KG1 (cell line): ENCODE measurements at regions not wholly inside any gene's neighbourhood (a gene's known extent, or its start where the extent isn't known, plus 50 kb on each side); places are given as distances from the start of the nearest gene placed in this dataset.

ENCODE experiments used
- DNase-seq: peaks from one replicate; lab custom pipeline; 2025; lab: John Stamatoyannopoulos, UW

DNA sequence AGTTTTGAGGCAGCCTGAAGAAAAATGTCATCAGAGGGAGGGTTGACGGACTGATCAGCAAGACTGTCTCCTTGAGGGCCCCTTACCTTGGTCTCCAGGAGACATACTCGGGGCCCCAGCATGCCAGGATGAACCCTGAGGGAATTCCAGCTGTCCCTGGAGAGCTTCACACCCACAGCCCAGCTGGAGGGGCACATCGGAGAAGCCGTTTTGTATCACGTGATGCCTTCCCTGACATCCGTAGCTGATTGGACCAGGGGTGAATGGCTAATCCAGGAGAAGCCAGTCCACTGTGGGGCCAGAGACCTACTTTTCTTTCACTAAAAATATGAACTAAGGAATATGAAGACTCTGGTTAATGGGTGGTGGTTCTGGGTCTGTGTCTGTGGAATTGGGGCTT lies 86.0 kb upstream of the TP53I11 start:
- DNase-seq, result no peak

DNA sequence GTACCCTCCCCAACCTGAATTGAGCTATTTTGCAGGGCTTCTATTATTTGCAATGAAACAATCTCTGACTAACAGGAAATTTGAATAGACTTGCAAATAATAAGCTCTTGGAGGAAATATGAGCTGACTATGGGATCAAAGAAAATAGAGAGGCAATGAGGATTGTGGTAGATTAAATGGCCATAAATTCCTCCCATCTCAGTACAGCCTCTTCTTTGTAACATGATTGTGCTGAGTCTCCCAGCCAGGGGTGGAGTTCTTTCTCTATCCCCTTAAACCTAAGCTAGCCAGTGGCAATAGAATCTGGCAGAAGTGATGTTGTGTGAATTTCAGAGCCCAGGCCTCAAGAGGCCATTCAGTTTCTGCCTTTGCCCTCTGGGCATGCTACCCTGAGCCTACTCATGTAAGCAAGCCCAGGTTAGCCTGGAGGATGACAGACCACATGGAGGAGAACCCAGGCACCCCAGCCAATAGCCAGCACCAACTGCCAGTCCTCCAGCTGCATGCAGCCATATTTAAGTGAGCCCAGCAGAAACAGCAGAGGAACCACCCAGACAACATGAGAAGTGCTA lies 86.8 kb upstream of the TP53I11 start:
- no peak for DNase-seq

DNA sequence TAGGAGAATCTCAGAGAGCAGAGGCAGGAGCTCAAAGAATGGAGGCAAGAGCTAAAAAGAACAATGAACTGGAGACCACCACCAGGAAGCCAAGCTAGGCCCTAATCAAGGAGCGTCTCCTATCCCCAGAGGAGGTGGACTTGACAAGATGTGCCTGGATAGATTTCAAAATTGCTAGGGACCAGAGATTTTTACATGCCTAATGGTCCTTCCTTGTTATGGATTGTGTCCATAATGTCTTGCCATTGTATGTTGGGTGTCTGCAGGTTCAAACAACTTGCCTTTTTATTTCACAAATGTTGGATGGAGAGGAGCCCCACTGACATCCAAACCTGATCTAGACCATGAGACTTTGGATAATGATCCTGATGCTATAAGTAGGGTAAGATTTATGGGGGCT lies 88.2 kb upstream of the TP53I11 start:
- DNase-seq, result no peak

DNA sequence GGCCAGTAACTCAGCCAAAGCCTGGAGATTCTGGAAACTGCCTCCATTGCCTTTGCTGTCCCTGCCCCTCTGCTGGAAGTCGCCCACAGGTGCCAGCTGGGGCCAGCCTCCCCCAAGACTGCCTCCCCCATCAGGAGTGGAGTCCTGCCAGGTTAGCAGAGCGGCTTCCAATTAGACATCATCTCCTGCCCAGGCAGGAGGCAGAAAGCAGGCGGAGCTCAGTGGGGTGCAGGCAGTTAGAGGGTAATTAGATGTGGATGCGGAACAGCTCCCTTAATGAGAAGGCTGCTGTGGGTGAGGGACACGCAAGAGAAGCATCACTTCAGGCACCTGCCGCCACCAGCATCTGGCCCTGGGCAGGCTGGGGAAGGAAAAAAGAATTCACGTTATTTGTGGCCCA lies 90.9 kb upstream of the TP53I11 start:
- DNase-seq, result no peak

DNA sequence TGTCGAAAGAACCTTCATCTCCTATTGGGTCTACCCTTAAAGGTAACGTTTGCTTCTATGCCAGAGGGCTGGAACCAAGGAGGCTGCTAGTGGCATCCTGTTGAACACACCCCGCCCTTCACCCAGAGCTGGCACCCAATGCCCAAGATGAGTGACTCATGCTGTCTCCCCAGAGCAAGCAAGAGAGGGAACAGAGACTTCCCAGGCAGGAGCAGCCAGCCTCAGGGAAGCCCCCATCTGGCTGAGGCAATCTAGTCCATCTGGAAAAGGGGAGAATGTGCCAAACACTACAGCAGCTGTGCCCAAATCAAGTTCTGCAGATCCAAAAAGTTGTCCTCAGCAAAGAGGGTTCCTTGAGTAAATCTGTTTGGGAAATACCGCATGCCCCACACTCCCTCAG lies 91.9 kb upstream of the TP53I11 start:
- DNase-seq, result no peak

DNA sequence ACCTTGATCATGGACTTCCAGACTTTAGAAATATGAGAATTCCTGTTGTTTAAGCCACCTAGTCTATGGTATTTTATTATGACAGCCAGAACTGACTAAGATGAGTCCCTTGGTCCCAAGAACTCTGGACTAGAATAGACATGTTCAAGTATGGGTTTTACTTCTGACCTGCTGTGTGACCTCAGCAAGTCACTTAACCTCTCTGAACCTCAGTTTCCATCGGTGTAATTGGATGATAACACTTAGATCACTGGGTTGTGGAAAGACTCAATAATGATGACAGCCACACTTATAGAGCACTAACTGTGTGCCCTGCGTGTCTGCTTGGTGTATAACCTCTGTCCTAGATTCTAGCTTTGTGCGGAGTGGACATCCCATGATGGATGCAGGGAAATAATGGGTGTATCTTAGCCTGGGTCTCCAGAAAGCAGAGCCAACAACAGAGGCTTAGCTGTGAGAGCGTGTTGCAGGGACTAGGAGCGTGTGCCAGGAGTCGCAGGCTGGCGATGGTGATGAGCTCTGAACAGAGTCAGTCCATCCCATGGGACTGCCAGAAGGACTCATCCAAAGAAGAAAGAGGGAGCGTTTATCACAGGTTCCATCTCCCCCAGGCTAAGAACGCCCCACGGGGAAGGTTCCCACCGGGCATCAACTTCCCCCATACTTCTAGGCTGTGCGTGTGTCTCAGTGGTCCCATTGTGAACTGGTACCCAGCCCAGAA lies 93.2 kb upstream of the TP53I11 start:
- no peak for DNase-seq

DNA sequence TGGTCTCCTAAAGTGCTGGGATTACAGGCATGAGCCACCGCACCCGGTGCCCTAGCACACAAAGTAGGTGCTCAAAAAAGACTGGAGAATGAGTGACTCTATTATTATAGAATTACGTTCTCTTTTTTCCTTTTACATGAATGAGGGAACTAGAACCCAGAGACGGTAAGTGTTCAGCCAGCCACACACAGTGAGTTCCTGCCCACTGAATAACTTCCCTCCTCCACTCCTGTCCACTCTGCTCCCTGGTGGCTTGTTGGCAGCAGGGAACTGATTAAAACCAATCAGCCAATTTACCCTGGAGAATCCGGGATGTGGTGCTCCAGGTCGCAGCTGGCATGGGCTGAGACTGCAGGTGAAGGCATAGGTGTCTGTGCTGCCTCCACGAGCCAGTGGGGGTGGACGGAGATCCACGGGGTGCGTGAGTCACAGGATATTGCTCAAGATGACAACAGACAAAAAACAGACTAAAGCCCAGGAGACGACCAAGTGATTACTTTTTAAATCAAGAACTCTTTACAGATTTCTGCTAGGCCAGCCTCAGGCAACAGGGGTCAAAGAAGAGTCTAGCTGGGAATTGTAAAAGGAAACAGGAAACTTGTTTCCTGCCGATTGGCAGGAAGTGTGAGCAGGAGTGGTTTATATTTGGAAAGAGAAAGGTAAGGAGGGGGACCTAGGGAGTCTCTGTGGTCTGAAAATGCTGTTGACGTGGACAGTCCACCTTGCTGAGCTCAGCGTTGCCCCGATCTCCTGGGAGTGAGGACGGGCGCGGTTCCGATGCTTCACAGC lies 95.2 kb upstream of the TP53I11 start:
- DNase-seq, result peak; percentile 18

DNA sequence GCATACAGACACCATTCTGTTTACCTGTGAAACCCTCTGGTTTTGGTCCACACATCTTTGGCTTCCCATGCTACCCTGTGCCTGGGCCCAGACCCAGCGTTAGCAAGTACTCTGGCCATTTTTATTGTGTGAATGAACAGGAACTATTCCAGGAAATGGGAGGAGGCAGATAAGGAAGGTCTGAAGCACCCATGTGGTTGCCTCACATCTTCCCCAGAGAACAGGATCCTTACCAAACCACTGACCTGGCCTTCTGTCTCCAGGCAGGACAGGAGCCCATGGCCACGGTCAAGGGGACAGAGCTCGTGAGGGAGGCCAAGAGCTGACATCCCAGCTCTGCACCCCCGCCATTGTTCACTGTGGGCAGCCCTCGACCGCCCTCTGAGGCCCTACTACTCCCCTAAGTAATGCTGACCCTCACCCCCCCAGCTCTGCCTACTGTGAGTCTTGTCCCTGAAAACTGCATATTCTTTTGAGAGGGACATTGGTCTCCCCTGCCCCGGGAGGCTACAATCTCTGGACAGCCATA lies 97.7 kb upstream of the TP53I11 start:
- DNase-seq, result no peak

DNA sequence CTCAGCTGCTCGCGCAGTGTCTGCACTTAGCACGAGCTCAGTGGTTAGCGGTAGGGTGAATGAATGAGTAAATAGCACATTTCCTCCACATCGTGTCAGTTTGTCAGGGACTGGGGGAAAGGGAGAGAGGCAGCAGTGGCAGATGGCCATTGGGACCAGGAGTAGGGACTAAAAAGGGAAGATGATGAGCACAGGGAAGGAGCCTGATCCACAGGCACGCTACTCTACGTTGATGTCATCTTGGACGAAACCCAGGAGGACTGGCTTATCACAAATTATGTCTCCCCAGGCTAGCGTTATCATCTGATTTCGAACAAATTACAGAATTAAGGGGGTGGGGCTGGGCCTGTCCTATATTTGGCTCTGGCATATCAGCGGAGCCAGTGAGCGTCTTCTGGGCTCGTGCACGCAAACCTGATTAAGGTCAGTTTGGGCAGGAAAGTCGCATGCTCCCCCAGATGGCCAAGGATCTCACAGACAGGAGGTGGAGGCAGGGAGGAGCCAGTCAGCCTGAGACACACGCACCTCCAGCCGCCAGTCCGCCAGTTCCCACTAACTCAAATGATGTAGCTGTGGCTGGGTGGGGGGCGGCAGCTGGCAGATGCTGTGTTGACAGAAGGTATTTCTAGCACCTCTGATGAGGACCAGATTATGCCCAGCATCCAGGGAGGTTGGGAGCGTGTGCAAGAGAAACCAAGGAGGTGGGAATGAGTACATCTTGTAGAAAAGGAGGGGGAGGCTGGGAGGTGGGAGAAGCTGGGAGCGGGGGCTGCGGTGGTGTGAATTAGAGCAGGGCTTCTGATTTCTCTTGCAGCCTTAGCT lies 97.4 kb upstream of the PRDM11 start:
- DNase-seq, result no peak

DNA sequence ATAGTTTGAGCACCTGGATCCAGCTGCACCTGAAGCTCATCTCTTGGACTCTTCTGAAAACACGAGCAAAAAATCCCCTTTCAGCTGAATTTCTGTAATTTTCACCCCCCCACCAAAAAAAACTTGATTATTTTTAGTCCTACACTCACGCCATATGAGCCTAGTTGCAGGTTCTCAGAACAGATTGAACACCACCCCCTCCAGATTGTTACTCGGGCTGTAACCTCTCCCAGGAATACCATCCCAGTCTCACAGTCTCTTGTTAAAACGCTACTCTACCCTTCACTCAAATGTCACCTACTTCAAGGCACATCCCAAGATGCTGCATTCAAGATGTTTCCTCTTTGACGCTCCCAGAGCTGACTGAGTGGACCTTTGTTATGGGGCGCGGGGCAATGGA lies 96.3 kb upstream of the PRDM11 start:
- no peak for DNase-seq

DNA sequence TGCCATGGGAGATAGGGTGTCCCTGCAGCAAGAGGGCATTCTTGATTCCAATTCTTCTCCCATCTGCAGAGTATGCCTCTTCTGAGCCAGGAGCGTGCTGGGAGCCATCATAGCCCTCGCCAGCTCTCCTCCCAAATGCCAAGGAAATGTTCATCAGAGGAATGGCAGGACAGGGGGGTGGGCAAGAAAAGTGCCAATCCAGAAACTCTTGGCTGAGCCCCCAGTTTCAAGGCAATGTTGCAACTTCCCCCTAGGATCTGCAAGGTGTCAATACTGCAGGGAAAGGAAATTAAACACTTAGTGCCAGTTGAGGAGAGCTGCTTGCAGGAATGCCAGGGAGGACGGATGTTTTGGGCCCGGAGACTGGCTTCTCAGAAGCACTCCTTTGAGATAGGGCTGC lies 94.8 kb upstream of the PRDM11 start:
- no peak for DNase-seq

DNA sequence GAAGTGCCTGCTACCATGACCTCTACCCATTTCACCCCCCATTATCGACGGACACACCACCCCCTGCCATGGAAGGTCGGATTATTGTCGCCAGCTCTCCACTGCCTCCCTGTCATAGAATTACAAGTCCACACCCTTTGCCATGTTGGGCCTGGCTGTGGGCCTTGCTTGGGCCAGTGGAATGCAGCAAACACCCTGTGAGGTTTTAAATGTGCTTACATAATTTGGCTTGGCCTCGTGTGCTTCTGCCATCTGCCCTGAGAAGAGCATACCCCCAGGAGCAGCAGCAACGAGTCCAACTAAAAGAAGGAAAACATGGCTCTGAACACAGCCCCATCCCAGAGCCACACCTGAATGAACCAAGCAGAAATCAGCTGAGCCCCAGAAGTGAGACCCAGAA lies 94.1 kb upstream of the PRDM11 start:
- DNase-seq, result no peak

DNA sequence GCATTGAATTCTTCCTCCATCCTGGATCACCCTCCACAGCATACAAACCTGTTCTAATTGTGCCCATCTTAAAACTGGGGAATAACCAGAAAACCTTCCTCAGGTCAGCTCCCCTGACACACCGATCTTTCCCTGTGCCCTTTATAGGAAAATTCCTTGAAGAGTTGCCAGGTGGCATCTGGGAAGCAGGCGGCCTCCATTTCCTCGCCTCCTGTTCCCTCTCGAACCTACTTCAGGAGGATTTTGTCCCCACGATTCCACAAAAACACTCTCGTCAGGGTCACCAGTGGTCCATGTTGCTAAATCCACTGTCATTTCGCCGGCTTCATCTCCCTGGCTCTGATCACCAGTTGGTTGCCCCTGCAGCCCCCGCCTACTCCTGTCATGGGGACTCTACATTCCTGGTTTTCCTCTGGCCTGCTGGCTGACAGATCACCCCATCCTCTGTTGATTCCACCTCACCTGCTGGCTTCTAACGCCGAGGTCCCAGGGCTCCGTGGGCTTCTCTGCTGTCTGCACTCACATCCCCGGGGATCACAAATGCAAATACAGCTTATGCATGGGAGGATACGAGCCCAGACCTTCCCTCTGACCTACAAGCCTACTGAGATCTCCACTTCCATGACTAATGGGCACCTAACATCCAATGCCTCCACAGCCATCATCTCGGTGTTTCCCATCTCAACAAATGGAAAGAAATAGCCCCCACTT lies 92.5 kb upstream of the PRDM11 start:
- DNase-seq, result no peak

DNA sequence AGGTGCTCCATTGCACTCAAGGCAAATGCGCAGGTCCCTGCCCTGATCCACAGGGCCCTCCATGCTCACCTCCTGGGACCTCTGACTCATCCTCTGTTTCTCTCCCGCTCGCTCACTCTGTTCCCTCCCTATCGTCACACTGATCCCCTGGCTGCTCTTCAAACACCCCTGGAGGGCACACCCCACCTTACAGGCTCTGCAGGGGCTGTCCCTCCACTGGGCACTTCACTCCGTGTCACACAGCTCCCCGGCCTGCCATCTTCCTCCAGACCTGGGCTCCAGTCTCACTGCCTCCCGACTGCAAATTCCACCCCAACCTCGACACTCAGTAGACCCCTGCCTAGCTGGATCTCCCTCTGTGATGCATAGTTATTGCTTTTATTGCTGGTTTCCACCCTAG lies 91.5 kb upstream of the PRDM11 start:
- no peak for DNase-seq

DNA sequence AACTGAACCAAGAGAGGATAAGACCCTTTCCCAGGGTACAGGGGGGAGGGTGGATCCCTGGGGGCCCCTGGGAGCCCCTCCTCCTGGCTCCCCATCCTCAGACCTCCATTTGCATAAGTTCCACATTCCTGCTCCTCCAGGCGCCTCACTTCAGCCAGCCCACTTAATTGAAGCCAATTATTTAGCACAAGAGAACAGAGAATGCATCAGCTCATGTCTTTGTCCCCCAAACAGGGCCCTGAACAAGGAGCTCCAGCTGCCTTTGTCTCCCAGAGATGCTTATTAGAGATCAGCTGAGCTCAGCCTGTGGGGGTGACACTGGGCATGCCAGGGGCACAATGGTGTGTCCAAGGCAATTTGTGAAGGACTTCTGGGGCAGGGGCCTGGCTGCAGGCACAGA lies 89.9 kb upstream of the PRDM11 start:
- no peak for DNase-seq

DNA sequence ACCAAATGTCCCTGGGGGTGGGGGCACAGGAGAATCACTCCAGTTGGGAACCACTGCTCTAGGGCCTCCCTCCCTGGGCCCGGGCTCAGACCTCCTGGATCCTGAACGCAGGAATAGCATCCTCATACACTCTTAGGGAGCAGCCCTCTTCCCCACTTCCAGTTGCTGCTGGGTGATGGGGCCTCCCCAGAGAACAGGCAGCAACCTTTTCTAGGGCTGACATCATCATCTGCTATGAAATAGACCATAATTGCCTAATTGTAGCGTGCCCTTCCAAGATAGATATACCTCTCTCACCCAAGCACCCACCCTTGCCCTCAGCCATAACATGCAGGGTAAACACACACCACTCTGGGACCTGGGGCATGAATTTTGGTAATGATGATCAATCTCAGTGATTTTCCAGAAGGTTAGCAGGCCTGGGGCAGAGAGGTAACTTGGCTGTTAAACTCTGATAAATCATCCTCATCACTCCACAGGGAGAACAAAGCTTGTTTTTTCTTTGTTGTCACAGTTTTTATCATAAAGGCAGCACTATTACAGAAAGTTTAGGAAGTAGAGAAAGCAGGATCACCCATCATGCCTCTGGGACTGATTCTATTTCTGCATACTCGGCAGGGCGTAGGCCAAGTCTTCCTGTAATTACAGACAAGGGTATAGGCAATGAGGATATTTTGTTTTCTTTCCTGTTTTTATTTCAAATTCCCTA lies 88.3 kb upstream of the PRDM11 start:
- no peak for DNase-seq

DNA sequence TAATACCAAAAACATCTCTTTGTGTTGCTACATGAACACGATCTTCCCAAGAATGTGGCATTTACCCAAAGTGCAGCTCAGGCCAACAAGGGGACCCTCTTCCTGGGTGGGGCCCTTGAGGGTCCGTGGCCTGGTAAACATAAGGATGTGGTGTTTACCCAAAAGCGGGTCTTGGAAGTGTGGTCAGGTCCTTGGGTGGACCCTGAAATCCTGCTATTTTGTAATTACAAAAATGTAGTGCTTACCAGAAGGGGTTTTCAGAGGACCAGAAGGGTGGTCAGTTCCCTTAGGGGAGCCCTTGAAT lies 87.8 kb upstream of the PRDM11 start:
- no peak for DNase-seq

DNA sequence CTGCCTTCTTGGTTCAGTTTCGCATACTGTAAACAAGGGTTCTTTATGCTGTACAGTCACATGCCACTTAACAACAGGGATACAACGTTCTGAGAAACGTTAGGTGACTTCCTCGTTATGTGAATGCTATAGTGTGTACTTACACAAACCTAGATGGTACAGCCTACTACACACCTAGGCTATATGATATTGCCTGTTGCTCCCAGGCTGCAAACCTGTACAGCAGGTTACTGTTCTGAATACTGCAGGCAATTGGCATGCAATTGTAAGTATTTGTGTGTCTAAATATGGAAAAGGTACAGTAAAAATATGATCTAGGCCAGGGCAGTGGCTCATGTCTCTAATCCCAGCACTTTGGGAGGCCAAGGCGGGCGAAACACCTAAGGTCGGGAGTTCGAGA lies 85.7 kb upstream of the PRDM11 start:
- no peak for DNase-seq

DNA sequence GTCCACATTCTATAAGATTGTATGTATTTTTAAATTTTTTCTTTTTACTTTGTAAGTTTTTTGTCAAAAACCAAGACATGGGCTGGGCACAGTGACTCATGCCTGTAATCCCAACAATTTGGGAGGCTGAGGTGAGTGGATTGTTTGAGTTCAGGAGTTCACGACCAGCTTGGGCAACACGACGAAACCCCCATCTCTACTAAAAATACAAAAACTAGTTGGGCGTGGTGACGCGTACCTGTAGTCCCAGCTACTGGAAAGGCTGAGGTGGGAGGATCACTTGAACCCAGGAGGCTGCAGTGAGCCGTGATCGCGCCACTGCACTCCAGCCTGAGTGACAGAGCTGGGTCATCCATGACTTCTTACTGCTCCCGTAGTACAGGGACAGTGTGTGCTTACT lies 84.8 kb upstream of the PRDM11 start:
- no peak for DNase-seq

DNA sequence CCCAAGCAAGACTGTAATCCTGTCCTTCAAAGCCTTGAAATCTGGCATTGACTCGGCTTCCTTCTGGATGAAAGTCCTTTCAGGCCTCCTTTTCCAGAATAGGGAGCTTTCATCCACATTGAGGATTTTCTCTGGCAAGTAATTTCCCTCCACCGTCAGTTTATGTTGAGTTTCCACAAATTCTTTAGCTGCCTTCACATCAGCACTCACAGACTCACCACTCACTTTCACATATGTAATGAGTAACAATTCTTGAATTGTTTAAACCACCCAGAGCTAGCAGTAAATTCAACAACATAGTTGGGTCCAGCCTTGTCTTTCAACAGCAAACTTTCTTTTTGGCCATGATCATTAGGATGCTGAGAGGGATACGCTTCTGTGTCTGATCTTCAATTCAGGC lies 84.3 kb upstream of the PRDM11 start:
- DNase-seq, result no peak

DNA sequence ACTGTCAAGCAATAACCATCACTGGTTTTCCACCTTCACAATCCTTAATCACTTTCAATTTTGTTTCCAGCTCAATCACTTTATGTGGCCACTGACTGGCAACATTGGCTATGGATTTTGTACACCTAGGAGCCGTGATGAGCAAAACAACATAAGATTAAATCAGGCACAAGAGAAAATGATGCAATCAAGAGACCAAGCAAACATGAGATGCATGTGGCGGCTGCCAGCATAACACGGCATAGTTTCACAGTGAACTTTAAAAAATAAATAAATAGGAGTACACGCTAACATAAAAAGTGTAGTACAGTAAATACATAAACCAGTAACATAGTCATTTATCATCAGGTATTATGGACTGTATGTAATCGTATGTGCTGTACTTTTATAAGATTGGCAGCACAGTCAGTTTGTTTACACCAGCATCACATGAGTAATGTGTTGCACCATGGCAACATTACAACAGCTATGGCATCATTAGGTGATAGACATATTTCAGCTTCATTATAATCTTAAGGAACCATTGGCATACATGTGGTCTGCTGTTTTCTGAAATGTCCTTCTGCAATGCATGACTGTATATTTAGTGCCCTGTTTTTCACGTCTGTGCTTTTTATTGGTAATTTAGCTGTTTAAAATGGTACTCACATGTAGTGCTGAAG lies 83.3 kb upstream of the PRDM11 start:
- no peak for DNase-seq
